Right ventricle myocardium superior (tissue), 1 donor: ENCODE measurements at regions not wholly inside any gene's neighbourhood (a gene's known extent, or its start where the extent isn't known, plus 50 kb on each side); places are given as distances from the start of the nearest gene placed in this dataset.
"Not testable (repeated sequence)": the region's sequence is repeated elsewhere in the genome, so short reads cannot be mapped to it uniquely, and the experiment has no call there.

Experiments
- ATAC-seq: fragments of 200-7000 bp; cut with Tn5 transposase; one replicate; pipeline ENCODE4 v1.9.1; 2020; ENCODE audit warnings: mild to moderate bottlenecking; ENCODE audit not compliant: poor library complexity
- DNase-seq: peaks from one replicate; pipeline ENCODE4 v3.0.0-alpha.2; 2020
- intact Hi-C: fragments of 100-400 bp; cut with DNase I; formaldehyde crosslinking; loops from one replicate; pipeline ENCODE4 v1.11.2; 2022
- donor health status: DM: no; HTN: yes; CAD: no; lungs with severe emphysema.

DNA sequence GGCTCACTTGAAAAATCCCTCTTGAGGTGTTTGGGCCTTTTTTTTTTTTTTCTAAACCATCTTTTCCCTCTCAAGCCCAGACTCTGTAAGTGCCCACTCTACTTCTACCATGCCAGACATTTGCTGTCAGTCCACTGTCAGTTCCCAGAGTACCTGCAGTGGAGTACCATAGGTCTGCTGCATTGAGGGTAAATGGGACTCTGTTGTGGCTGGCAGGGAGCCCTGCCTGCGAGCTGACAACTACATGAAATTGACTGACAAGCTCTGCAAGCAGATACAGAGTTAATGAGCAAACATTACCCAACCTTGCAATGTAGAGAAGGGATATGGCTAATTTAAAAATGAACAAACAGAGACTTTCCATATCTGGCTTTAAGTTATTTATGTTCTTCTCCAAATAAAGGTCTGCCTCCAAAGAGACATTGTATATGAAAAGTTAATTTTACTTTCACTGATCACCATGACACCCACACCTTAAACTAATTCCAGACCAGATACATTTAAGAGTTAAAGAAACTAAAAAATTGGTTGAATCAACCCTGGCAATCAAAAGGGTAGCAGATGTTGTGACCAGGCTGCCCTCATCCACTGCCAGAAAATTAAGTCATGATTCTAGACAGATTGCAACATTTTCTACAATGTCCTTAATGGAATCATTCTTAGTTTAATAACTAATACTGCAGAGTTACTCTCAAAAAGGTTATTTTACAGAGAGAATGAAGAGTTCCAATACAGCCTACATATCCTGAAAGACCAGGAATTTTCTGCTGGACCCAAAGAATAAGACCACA is 100.4 kb upstream of the PAM start:
- peak; percentile 76 for ATAC-seq
- intact Hi-C loops = no loop called here

DNA sequence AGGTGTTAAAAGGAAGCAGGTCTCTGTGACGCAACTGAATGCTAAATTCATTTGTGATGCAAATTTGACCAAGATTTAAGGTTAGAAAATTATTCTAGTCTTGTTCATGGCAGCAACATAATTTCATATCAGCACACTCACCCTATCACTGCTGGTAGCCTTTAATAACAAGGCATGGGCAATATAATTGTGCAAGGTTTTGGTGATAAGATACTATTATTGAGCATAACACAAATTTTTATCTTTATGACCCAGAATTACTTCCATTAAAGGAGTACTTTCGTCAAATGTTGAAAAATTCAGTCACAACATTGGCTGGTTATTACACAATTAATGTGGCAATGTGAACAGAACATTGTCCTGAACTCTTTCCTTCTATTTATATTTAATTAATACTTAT is 96.0 kb upstream of the PAM start:
- ATAC-seq = no peak
- intact Hi-C loops = no loop called here

More for the DNA sequence above, 100.4 kb upstream of the PAM start:
- no peak for DNase-seq

DNA sequence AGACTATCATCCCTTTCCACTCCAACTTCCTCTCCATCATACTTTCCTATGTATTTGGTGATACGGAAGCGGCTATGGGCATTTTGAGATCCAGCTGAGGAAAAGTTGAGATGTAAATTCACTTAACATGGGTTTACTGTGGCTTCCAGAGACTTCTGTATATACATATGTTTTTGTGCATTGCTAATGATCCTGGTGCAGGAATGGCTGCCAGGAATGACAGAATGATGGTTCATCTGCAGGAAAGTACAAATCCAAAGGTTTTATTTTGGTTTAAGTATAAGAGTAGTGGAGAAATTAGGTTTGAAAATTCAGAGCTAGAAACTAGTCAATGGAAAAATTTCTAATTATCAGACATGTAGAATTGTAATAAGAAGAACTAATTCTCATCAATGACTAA is 95.0 kb upstream of the PAM start:
- ATAC-seq = no peak
- intact Hi-C loops = no loop called here
- DNase-seq = no peak

More for the DNA sequence above, 96.0 kb upstream of the PAM start:
- no peak for DNase-seq

GRCh38 chr5:102663749-102664530 is 91.2 kb upstream of the PAM start:
- intact Hi-C loops = no loop called here
- DNase-seq (no peak), ATAC-seq (no peak)

DNA sequence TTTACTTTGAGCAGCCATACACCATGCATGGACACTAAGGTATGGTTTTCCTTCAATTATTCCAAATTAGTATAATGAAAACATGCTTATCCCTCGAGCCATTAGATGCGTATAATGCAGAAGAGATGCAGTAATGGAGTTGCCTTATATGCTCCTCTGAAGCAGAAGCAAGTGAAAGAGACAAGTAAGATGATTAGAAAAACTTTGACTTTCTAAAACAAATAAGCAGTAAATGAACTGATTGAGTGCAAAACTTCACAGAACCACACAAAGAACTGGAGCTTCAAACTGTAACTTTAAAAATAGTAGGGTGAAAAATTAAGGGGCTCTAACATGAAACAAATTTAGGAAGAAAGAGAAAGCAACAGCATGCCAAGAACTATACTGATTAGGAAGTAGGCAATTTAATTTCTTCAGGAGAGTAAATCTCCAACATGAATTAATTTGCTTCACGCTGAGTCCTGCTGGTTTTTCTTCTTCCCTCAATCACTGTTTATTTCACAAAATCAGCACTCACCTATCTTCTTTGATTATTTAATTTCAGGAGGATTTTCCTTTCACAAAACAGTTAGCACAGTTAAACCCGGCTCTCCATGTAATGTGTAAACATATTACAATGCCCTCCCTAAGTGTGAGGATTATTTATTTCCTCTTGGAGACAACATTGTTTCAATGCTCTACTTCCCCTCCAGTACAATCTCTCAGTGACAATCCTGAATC is 90.3 kb upstream of the PAM start:
- ATAC-seq (peak; percentile 18), DNase-seq (no peak)
- intact Hi-C loops = loop anchor here (5.0 kb wide), 1 partner anchor 77 kb away; no protein-coding TSS in a partner anchor

DNA sequence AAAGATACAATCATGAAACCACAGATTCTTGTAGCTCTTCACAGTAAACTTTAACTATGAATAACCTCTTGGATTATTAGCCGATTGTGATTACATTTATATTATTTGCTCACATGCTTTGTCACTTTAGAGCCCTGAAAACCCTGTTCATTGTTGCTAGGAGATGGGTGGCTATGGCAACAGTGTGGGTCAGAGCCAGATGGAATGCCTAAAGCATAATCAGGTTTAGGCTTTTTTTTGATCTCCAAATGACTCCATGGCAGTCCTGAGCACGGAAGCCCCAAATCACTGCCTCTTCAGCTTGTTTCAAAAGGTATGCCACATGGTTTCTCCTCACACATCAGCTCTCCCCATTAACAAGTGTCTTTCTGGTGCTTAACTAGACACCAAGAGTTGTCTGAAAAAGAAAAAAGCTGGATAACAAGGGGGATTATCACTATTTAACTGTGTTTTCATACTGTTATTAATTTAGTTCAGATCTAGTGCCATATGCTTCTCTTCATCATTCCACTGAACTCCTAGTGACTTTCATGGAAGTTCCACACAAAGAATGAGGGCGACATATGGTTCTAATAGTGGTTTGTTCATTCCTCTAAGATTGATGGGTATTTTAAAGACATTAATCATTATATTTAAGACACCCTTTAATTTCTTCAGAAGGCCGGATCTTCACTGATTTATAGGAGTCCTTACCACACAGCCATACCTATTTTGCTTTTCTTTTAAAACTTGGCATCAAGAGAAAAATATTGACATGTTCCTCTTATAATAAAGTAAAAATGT is 88.8 kb upstream of the PAM start:
- ATAC-seq = no peak
- intact Hi-C loops = loop anchor here (5.0 kb wide), 1 partner anchor 79 kb away; no protein-coding TSS in a partner anchor
- DNase-seq = no peak

DNA sequence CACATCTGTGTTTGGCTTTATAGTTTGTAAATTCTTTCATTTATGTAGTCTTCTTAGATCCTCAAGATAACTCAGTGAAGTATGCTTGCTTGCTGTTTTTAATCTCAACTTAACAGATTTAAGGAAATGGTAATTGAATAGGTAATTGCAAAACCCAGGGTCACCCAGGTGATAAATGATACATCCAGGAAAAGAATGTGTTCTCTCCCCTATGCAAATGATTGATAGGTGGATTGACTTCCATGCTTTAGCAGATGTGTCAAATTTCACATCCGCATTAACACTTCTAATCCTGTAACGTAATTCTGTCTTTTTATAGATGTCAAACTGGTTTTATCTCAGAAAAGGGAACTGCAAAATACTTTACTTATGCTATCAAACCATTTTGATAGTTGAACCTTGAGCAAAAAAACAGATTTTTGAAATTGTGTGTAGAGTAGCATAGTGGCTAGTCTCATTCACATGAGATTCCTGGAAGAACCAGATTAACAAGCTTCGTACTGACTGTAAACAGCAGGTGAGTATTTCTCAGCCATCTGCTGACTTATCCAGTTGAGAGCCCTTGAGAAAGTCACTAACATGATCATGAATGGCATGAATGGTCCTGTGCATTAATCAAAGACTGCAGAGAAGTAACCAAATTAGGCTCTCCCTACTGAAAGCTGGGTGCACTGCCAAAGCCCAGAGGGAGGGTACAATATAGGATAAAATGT is 86.7 kb upstream of the PAM start:
- intact Hi-C loops = loop anchor here (5.0 kb wide), 1 partner anchor 81 kb away; no protein-coding TSS in a partner anchor
- ATAC-seq = no peak
- no peak for DNase-seq

GRCh38 chr5:102670224-102670836 is 84.8 kb upstream of the PAM start:
- intact Hi-C loops = no loop called here
- DNase-seq (no peak), ATAC-seq (peak; percentile 77)

GRCh38 chr5:102671033-102671734 is 83.9 kb upstream of the PAM start:
- DNase-seq, ATAC-seq, intact Hi-C loops: not testable (repeated sequence)

GRCh38 chr5:102678267-102679058 is 76.6 kb upstream of the PAM start:
- ATAC-seq (no peak), DNase-seq (no peak)
- intact Hi-C loops = no loop called here

DNA sequence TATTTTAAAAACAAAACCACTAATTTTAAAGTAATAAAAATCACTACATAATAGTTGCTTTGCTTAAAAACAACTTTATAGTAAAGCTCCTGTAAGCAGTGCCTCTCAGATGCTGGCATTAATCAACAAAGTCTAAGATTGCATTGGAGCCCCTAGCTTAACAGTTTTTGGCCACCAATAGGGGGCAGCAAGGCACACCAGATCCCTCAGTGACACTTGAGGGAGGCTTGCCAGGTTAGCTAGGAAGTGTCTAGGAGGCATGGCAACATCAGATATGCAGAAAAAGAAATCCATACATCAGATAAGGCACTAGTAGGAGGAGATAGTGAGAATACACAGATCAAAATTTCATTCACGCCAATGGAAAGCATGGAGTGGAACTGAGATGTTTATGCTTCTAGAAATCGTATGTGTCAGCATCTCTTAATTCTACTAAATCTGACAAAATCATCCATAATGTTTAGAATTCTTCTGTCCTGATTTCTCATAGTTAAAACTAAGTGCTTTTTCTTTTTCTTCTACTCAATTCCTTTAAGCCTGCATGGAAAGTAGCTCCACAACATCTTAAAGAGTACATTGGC is 73.6 kb upstream of the PAM start:
- peak; percentile 88 for ATAC-seq
- intact Hi-C loops = no loop called here
- DNase-seq = peak; percentile 53

GRCh38 chr5:102682101-102682647 is 72.9 kb upstream of the PAM start:
- ATAC-seq (no peak), DNase-seq (no peak)
- intact Hi-C loops = no loop called here

- intact Hi-C loops, ATAC-seq, DNase-seq: not testable (repeated sequence)
Observed at GRCh38 chr5:102688076-102688475, 67.0 kb upstream of the PAM start.

GRCh38 chr5:102688581-102689342 is 66.3 kb upstream of the PAM start:
- ATAC-seq, intact Hi-C loops, DNase-seq: not testable (repeated sequence)

- DNase-seq (no peak), ATAC-seq (no peak)
- intact Hi-C loops = no loop called here
Observed at GRCh38 chr5:102690910-102691309, 64.2 kb upstream of the PAM start.
